ENCODE measurements at regions not wholly inside any gene's neighbourhood (a gene's known extent, or its start where the extent isn't known, plus 50 kb on each side); places are given as distances from the start of the nearest gene placed in this dataset.

DNA sequence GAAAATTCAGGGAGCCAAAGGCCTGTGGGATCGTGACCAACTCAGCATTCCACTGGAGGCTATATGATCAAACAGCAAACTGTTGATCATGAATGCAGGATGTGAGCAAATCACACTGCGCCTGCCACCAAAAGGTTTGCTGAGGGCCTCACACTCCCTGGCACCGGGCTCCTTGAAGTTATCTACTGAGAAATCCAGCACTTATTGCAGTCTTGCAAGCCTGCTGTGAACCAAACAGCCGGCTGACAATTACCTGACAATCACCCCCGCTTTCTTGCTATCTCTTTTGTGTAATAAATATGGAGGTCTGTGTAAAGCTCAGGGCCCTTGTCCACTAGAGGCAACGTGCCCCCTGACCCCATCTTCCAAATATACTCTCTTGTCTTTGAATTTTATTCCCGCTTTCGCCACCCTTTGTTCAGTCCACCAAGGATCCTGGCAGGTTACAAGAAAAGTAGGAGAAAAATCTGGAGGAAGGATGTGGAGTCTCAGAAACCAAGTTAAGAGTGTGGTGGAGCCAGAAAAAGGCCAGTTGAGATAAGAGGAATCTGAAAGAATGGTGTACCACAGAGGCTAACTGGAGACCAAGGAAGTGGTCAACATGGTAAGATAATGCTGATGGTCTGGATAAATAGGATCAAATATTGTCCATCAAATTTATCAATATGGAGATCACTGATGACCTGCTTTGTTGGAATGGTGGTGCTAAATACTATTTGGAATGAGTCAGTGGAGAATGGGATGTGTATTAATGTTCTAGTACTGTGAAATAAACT is 229.2 kb downstream of the ALX1 start:
- TF ChIP-seq, protein P1, sequence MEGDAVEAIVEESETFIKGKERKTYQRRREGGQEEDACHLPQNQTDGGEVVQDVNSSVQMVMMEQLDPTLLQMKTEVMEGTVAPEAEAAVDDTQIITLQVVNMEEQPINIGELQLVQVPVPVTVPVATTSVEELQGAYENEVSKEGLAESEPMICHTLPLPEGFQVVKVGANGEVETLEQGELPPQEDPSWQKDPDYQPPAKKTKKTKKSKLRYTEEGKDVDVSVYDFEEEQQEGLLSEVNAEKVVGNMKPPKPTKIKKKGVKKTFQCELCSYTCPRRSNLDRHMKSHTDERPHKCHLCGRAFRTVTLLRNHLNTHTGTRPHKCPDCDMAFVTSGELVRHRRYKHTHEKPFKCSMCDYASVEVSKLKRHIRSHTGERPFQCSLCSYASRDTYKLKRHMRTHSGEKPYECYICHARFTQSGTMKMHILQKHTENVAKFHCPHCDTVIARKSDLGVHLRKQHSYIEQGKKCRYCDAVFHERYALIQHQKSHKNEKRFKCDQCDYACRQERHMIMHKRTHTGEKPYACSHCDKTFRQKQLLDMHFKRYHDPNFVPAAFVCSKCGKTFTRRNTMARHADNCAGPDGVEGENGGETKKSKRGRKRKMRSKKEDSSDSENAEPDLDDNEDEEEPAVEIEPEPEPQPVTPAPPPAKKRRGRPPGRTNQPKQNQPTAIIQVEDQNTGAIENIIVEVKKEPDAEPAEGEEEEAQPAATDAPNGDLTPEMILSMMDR (IDR thresholded peaks at IDR 0.05; ENCODE audit: low read length): no peak
- TF ChIP-seq EZH2 (optimal IDR thresholded peaks at IDR 0.05; ENCODE audit: low read depth, low read length): no peak
